Activated gamma-delta T cell treated with Interleukin-2 at 50 U/mL for 16 hours (primary cell): ENCODE measurements at regions not wholly inside any gene's neighbourhood (a gene's known extent, or its start where the extent isn't known, plus 50 kb on each side); places are given as distances from the start of the nearest gene placed in this dataset.
"Not testable (repeated sequence)": the region's sequence is repeated elsewhere in the genome, so short reads cannot be mapped to it uniquely, and the experiment has no call there.

ENCODE experiments used
- DNase-seq: peaks from one replicate; pipeline ENCODE4 v3.0.0-alpha.2; 2020

GRCh38 chr7:68121056-68121455, 1124.4 kb downstream of the TYW1 start:
- DNase-seq, result no peak

DNA sequence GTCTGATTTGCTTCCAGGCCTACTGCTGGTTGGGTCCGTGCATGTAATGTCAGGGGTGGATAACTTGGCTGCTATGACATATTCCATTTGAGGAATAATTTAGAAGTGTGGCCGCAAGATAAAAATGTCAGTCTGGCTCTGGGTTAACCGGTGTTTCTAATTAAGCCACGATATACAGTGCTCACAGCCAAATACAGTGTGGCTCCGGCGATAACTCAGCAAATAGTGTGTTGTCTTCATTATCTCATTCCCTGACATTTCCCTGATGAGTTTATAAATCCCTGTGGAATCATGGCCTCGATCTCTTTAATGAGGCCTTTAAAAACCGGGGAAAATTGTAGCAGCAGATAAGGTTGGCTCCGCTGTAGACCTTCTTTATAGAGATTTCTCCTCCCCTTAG, 1125.0 kb downstream of the TYW1 start:
- no peak for DNase-seq

DNA sequence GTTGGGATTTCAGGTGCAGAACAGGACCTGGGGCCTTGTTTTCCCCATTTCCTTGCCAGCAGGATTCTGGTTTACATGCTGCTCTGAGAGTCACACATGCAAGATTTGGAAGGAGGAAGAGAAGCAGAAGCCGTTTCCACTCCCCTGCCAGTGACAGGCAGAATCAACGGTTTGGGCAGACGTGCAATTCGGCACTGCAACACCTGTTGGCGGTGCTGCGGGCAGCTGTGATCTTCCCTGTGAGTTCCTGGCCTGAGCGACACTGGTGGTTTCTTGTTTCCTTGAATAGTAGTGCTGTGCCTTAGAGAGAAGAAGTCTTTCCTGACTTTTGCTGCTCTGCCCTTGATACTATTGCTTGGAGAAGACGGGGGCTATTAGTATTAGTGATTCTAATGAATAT, 1126.2 kb downstream of the TYW1 start:
- no peak for DNase-seq

DNA sequence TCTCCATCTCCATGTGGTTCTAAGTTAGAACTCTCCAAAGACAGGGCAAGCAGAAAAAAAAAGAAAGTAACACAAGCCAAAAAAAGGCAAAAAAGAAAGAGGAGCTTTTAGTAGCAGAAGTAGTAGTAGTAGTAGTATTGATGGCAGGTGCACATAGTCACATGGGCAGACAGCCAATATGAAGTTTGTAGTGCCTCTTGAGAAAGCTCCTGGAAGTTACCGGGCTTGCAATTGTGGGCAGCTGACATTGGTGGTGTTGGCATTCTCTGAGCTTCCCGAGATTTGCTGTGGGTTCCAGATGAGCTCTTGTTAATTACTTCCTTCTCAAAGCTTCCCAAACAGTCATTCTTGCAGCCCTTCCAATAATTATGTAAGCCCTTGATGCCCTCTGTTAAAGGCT, 1128.5 kb downstream of the TYW1 start:
- no peak for DNase-seq

DNA sequence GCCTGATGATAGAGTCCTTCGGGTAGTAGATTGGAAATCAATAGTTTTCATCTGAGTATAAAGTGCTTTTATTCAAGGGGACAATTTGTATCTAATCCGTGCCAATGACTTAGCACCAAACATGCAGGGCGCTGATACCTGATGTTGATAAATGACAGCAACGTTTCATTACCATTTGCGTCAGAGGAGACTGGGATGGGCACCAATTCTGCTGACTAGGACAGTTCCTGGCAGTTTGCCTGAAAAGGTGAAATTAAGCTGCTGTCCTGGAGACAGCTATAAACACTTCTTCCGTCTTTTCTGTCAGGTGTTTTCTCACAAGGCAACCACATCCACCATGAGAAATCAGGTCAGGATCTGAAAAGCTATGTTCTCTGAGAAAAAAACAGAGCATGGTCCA, 1136.4 kb downstream of the TYW1 start:
- no peak for DNase-seq

GRCh38 chr7:68143345-68143744, 1146.7 kb downstream of the TYW1 start:
- DNase-seq, result no peak

DNA sequence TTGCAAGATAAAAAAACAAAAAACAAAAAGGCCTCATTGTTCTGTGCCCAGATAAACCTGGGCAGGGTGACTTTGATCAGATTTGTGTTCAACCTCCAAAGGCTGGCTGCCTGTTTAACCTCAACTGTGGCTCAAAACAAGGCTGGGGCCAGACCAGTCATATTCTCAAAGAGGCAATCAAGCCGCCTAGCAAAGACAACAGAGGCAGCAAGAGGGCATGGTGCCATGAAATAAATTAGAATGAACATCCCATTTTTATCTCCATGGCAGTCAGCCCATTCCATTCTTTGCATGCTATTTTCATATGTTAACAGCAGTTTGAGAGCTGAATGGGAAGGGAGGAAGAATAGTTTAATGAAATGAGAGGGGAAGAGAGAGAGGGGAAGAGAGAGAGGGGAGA, 1150.3 kb downstream of the TYW1 start:
- DNase-seq, result no peak

- no peak for DNase-seq
These were observed 1151.1 kb downstream of the TYW1 start for GRCh38 chr7:68147614-68148238.

GRCh38 chr7:68148440-68148839, 1151.8 kb downstream of the TYW1 start:
- no peak for DNase-seq

DNA sequence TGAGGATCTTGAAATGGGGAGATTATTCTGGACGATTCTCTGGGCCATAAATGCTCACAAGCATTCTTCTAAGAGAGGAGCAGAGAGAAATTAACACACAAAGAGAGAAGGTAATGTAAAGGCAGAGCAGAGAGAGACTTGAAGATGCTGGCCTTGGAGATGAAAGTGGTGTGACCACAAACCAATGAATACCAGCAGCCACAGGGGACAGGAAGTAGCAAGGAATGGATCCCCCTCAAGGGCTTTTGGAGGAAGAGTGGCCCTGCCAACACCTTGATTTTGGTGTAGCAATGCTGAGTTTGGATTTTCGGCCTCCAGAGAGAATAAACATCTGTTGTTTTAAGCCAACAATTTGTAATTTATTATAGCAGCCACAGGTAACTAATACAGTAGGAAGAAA, 1155.6 kb downstream of the TYW1 start:
- DNase-seq, result no peak

DNA sequence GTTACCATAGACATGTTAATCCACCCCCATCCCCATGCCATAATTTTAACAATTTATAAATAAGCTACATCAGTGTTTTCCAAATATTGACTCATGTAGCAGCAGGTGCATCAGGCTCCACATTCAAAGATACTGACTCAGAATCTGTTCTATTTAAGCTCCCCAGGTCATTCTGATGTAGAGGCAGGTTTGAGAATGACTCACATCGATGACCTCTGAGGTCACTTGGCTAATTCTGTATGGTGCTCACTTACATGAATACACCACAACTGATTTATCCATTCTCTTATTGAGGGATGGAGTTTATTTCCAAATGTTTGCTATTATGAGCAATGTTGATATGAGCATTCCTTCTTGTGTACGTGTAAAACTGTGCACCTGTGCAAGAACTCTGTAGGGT, 1159.0 kb downstream of the TYW1 start:
- no peak for DNase-seq

DNA sequence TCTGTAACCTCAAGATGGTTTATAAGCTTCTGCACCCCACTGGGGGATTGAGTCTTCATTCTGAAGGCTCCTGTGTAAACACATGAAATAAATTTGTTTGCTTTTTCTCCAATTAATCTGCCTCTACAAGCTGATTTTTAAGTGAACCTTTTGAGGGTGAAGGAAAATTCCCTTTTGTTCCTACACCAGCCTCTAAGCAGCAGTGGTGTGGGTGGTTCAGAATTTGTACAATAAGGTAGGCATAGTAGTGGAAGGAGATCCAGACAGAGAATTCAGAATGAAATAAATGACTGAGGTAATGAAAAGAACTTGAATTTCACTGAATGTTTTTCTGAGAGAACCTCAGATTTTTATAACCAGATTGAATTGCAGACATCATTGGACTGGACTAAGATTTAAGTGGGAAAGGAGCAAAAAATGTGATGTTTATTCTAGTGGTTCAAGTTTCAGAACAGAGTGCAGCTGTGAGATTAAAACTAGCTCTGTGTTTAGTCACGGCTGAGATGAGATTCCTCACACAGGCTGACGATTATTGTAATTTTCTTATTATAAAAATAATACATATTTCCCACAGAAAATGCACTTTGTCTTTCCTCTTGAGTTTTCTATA, 1162.2 kb downstream of the TYW1 start:
- no peak for DNase-seq

GRCh38 chr7:68162712-68163111, 1166.1 kb downstream of the TYW1 start:
- DNase-seq, result no peak

DNA sequence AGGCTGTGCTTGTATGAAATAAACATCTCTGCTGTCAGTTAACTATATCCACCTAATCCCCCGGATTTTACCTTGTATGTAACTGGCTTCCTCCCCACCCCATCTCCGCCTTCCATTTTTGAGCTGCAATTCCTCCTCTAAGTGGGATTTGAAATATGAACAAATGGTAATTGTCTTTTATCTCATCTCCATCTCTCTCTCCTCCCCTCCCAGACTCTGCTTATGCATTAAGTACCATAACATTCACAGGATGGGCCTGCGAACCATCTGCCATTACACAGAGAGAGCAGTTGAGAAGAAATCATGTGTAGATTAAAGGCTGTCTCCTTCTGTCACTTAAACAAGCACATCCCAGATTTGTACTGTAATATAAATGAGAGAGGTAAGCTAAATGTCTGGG, 1169.9 kb downstream of the TYW1 start:
- no peak for DNase-seq

GRCh38 chr7:68173513-68173912, 1176.9 kb downstream of the TYW1 start:
- no peak for DNase-seq

DNA sequence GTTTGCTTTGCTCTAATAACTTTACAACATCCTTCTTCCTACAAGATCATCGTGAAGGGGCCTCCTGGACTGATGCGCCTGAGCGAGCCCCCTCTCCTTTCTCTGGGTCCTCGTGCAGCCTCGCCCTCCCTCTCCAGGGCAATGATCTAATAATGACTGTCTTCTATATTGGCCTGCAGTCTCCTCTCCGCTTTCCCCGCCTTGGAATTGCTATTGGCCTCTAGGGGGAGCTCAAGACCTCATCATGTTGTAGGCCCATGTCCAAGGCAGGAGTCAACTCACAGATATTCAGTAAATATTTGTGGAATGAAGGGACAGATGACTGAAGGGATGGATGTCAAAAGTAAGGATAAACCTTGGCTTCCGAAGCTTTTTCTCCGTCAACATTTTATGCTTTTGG, 1180.3 kb downstream of the TYW1 start:
- no peak for DNase-seq

DNA sequence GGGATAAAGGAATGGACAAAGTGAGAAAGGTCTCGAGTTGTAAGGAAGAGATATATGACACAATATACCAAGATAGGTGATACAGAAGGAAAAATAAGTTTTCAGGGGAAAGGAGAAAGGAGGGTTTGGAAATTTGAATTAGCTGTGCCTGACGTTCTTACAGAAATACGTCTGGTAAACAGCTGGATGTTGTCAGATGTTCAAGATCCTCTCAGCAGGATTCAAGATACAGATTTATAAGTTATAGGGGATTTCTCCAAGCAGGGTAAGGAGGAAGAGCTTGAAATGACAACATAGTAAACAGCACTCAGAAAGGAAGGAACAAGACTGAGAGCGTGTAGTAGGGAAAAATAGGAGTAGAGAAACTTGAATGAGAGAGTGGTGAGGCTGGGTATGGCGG, 1184.1 kb downstream of the TYW1 start:
- no peak for DNase-seq

DNA sequence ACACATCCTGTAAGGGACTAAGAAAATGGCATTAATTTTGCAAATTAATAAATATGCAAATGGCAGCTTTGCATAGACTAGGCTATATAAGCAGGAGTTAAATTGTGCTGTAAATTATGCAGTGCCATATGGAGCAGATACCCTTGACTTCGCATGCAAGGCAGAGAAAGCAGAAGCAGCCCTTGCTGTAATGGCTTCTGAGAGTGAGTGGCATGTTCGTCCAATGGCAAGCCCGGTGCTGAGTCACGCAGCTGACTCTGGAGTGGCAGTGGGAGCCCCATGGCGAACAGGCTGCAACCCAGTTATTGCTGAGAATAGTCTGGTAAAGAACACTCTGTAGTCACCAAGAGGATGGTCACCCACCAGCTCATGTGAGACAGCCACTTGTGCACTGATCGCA, 1186.5 kb downstream of the TYW1 start:
- no peak for DNase-seq

DNA sequence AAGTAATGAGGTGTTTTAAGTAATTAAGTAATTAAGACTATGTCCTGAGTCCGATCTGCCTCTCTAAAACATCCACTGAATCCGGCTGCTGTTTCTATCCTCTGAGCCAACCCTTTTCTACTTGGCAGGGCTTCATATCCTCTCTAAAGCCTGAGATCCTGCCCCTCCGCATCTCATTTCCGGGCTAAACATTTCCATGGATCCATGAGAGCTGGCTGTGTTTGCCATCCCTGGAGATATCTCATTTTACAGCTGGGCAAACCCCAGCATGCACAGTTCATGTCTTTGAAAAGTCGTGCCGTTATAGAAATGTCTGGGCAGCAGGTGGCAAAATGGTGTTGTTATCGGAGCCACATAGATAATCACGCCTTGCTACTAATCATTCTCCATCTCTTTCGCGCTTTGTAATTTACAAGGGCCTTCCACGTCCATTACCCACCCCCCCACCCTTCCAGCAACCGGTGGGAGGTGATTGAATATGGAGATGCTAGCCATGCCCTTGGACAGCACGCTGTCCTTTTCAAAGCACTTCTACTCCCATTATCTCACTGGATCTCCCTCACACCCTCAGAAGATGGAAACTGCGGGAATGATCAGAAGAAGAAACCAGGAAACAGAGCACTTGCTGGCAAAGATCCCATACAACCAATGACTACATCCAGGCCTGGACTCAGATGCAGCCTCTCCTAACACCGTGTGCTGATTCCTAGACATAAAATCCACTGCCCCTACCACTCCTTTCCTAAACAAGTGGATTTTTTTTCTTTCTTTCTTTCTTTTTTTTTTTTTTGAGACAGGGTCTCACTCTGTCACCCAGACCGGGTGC, 1189.2 kb downstream of the TYW1 start:
- DNase-seq, result no peak

- DNase-seq, result no peak
These were observed 1190.9 kb downstream of the TYW1 start for GRCh38 chr7:68187532-68187931.

DNA sequence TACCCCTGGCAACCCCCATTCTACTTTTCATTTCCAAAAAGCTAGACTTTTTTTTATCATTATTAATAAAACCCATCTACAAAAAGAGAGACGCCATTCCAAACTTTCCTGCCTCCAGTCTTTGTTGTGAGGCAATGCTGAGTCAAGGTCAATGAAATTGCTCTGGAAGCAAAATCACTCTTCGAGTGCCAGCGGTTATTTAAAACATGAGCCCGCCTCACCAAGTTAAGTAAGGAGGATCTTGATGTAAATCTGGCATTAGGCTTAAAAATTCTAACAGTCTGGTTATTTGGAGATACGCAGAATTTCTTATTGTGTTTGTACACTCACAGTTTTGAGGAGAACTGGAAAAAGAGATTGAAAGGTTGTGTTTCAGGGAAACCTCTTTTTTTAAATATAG, 1196.3 kb downstream of the TYW1 start:
- no peak for DNase-seq

DNA sequence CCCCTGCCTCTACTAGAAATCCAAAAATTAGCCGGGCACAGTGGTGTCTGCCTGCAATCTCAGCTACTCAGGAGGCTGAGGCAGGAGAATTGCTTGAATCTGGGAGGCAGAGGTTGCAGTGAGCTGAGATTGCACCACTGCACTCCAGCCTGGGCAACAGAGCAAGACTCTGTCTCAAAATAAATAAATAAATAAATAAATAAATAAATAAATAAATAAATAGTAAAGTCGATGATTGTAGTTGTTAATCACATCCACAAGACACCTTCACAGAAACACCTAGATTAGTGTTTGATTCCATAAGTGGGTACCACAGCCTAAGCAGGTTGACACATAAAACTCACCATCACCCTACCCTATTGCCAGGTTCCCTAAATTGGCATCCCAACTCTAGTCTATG, 1199.0 kb downstream of the TYW1 start:
- not testable (repeated sequence) for DNase-seq

GRCh38 chr7:68200051-68200670, 1203.5 kb downstream of the TYW1 start:
- no peak for DNase-seq

- DNase-seq, result no peak
These were observed 1206.6 kb downstream of the TYW1 start for GRCh38 chr7:68203251-68203650.
